HG03103 (cell line): ENCODE measurements at regions not wholly inside any gene's neighbourhood (a gene's known extent, or its start where the extent isn't known, plus 50 kb on each side); places are given as distances from the start of the nearest gene placed in this dataset.

Experiments used
- ATAC-seq: cut with Tn5 transposase; IDR thresholded peaks from one replicate; pipeline ENCODE4 v1.9.1; 2021; ENCODE audit warnings: low read depth; ENCODE audit not compliant: unreplicated experiment

DNA sequence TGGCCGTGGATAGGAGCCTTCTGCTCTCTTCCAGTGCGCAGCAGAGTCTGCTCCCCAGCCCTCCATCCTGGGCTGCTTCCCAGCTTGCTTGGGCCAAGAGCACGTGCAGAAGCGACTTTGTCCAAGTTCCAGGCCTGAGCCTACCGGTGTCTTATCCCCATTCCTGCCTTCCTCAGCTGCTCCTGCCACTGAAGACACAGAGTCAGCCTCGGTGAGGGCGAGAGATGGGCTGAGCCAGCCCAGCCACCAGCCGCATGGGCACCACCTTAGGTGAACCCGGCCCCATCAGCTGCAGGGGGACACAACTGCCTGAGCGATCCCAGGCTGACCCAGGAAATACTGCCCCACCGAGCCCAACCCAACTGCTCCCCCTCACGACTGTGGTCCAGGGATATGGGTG lies 847.8 kb downstream of the TBC1D22A start:
- ATAC-seq, result no peak

- no peak for ATAC-seq
These were observed 847.2 kb downstream of the TBC1D22A start for GRCh38 chr22:47609653-47610052.

- ATAC-seq, result no peak
These were observed 846.0 kb downstream of the TBC1D22A start for GRCh38 chr22:47608421-47608820.

DNA sequence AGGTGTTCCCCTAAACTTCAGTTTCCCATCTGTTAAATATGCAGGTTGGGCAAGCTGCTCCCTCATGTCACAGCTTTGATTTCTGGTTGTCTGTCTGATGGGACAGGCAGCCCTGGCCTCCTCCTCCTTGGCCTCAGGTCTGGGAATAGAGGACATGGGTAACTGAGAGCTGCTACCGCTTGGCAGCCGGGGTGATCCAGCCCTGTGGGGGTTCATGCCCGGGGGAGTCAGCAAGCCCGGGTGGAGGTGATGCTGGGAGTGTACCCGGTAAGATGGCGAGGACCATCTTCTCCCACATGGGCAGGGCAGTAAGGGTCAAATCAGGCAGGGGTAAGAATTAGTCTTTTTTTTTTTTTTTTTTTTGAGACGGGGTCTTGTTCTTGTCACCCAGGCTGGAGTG lies 845.0 kb downstream of the TBC1D22A start:
- ATAC-seq, result no peak

- no peak for ATAC-seq
These were observed 844.0 kb downstream of the TBC1D22A start for GRCh38 chr22:47606426-47606825.

DNA sequence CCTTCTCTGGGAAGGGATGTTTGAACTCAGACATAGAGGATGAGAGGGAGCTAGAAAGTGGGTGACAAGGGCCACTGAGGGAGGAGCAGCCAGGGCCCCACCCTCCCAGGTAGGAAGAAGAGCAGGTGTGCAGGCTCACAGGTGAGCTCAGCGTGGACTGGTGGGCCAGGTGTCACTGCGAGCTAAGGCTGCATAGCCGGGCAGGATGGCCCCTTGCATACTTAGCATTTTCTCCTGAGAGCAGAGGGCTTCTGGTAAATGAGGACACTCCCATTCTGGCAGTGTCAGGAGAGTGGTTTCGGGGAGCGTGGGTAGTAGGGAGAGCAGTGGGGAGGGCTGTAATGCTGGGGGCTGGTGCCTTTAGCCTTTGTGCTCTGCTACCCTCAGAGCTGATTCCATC lies 843.4 kb downstream of the TBC1D22A start:
- ATAC-seq, result no peak

- ATAC-seq, result no peak
These were observed 843.0 kb downstream of the TBC1D22A start for GRCh38 chr22:47605441-47605840.

- no peak for ATAC-seq
These were observed 842.1 kb downstream of the TBC1D22A start for GRCh38 chr22:47604563-47604962.

DNA sequence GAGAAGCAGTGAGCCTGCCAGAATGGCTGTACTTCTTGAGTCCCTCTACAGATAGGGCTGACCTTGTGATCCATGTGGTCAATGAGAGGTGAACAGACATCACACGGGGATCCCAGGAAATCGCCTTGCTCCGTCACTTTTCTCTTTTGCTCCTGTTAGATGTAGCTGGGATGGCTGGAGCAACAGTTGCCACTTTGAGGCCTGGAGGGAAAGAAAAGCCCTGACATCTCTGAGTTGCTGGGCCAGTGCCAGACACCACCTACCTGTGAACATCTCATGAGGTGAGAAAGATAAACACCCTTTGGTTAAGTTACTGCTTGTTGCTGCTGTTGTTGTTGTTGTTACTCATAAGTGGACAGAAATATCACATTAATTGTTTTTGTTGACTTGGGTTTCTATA lies 840.3 kb downstream of the TBC1D22A start:
- ATAC-seq, result no peak

DNA sequence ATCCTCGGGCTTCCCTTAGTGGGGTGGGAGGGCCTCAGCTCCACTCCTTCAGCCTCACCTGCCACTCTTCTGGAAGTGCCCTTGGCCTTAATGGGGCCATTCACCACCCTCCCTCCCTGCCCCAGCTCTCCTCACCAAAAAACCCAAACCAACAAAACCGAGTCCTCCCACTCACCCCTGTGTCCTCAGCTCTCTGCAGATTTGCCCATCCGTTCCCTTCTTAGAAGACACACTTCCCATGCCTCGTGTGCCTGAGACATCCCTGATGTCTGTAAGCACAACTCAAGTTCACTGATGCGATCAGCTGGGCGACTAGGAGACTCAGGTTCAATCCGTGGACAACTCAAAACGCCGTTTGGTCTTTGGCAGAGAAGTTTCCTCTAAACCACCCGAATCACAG lies 839.2 kb downstream of the TBC1D22A start:
- ATAC-seq, result no peak

DNA sequence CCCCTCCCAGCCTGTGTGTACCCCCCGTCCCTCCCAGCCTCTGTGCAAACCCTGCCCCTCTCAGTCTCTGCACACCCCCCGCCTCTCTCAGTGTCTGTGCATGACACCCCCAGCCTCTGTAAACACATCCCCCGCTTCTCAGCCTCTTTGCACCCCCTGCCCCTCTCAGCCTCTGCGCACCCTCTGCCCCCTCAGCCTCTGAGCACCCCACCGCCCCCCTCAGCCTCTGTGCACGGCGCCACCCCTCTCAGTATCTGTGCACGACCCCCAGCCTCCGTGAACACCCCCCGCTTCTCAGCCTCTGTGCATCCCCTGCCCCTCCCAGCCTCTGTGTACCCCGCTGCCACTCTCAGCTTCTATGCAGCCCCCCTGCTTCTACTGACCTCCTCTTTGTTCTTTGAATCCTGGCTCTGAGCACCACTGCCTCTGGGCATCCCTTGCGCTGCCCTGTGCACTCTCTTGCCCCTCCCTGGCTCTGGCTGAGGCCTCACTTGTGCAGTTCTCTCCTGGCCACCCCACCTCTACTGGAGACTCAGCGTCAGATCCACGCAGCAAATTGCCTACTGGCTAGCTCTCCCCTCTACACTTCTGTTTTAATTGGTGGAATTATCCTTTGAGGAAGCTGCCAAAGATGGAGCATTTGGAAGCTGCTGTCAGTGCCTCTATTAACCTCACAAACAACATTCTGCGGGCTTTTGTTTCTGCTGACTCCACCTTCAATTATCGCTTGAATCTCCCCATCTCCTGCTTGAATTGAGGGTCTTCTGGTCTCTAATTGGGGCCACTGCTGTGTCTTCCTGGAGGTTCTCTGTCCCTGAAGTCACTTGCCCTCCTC lies 838.6 kb downstream of the TBC1D22A start:
- ATAC-seq, result no peak

GRCh38 chr22:47600281-47600680 lies 837.8 kb downstream of the TBC1D22A start:
- ATAC-seq, result no peak

DNA sequence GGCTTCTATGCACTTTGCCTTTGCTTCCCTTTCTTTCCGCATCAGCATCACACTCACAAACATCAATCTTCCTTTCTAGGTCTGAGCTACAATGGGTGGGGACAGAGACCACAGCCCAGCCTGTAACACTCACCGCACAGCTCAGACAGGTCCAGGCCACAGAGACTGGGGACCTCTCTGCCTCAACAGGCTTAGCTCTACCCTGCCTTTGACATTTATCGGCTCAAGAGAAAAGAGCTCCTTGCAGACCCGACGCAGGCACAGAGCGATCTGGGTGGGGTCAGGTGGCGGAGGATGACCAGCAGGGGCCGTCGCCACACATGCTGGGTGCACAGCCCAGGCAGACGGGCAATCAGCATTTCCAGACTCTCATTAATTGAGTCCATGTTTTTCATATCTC lies 837.3 kb downstream of the TBC1D22A start:
- ATAC-seq, result no peak

GRCh38 chr22:47598864-47599263 lies 836.4 kb downstream of the TBC1D22A start:
- ATAC-seq, result no peak

GRCh38 chr22:47597041-47597440 lies 834.6 kb downstream of the TBC1D22A start:
- no peak for ATAC-seq

DNA sequence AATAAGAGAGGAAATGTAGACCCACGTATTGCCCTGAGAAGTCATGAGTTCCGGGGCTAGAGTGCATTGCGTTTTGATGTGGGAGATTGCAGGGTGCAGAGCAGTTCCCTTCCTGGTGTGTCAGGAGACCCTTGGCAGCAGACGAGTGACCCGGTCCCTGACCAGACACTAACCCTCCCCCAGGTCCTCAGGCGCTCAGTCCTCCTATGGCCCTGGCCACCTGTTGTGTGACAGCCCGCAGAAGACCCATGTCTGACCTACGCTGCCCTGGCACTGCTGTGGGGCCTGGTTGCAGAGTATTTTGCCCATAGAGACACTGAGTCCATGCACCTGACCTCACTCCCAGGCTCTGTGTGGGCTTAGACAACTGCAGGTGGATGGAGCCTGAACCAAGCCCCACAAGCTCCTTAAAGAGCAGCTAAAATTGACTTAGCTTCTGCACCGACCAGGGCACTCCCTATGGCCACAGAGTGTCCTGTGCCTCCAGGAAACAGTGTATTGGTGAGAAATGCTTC lies 833.8 kb downstream of the TBC1D22A start:
- ATAC-seq, result no peak

DNA sequence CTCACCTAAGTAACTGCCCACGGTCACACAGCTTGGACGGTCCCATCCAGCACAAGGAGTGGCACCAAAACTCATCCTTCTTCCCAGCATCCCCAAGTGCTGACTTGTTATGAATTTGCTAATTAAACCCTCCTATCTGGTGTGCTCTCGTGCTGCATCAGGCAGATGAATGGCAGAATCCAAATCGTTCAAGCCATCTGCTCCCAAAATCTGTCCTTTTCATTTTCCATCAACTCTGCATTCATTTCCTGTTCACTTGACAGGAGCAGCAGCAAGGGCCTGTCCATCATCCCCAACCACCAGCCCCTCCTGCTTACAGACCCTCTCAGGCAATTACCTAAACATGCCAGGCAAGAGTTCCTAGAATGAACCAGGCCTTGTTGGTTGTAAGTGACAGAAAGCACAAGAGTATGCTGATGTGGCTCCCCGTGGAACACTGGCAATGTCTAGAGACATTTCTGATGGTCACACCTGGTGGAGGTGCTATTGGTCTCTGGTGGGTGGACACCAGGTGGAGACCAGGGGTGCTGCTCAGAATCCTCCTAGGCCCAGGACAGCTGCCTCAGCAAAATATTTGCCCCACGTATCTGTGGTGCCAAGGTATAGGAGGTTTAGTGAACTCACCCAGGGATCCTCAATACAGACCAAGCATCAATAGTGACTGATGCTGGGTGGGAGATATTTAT lies 832.5 kb downstream of the TBC1D22A start:
- no peak for ATAC-seq

DNA sequence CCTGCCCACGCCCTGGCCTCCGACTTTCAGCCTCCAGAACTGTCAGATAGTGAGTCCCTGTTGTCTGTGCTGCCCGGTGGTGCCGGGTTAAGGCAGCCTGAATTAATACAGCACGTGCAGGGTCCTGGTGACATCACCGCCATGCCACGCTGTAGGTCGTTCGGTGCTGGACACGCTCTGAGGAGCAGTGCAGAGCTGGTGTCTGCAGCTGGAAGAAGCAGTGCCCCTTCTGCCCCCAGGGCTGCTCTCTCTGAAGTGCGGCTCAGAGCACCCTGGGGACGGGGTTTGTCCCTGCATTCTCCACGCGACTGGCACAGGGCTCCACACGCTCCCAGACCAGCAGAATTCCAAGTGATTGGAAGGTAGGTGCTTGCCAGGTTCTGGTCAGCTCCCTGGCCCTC lies 831.5 kb downstream of the TBC1D22A start:
- no peak for ATAC-seq

DNA sequence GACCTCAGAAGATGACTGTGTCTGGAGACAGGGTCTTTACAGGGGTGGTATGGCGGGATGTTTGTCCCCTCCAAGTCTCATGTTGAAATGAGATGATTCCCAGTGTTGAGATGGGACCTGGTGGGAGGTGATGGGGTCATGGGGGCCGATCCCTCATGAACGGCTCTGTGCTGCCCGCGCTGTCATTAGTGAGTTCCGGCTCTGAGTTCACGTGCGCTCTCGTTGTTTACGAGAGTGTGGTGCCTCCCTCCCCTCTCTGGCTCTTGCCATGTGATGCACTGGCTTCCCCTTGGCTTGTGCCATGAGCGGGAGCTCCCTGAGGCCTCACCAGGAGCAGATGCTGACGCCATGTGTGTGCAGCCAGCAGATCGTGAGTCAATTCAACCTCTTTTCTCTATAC lies 830.8 kb downstream of the TBC1D22A start:
- ATAC-seq, result no peak

GRCh38 chr22:47592791-47593190 lies 830.3 kb downstream of the TBC1D22A start:
- ATAC-seq, result no peak

GRCh38 chr22:47591709-47592108 lies 829.3 kb downstream of the TBC1D22A start:
- ATAC-seq, result no peak

- no peak for ATAC-seq
These were observed 828.6 kb downstream of the TBC1D22A start for GRCh38 chr22:47591016-47591415.
